ENCODE measurements at regions not wholly inside any gene's neighbourhood (a gene's known extent, or its start where the extent isn't known, plus 50 kb on each side); places are given as distances from the start of the nearest gene placed in this dataset.

- TF ChIP-seq CTCF (IDR thresholded peaks at IDR 0.05) (no peak), POLR2A (IDR thresholded peaks at IDR 0.05) (no peak)
Measured at GRCh38 chr4:97072666-97073065, 1070.6 kb downstream of the STPG2 start.
